NCI-H1694 treated with DMSO at 0.1 percent for 48 hours (cell line): ENCODE measurements at regions not wholly inside any gene's neighbourhood (a gene's known extent, or its start where the extent isn't known, plus 50 kb on each side); places are given as distances from the start of the nearest gene placed in this dataset.
A peak's percentile ranks its signal among the peaks of the same experiment; 100 is the strongest.

Source experiments
- DNase-seq: peaks from one replicate; lab custom pipeline; 2025; lab: John Stamatoyannopoulos, UW

DNA sequence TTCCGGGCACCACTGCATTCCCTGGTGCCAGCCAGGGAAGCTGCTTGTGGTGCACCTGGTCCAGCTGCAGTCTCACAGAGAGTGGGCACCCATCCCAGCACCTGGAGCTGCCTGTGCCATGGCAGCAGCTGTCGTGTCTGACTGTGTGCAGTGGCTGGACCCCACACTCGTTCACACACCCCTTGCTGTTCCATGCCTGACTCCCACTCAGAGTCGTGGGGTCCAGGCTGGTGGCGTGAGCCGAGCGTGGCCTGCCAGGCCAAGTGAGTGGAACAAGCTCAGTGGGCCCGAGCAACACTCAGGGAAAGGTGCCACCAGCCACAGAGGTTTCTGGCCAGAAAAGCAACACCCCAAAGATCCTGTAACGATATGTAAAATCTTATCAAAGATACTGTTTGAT, 97.2 kb upstream of the KCNK1 start:
- no peak for DNase-seq

DNA sequence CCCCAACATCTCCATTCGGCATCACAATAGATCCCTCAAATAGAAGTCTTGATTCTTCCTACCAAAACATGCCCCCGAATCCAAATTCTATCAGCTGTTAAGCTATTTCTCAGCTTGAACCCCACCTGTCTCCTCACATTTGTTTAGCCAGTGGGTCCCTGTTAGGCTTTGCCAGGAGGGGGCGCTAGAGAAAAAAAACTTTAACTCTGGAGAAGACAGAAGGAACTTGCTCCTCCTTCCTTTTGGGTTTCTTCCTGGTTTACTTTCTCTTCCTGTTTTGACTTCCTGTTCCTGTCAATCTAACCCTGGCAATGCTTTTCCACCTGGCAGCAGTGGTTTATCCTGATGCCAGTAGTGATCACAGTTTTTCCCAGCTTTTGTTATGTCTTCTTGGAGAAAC, 95.6 kb upstream of the KCNK1 start:
- peak; percentile 22 for DNase-seq

DNA sequence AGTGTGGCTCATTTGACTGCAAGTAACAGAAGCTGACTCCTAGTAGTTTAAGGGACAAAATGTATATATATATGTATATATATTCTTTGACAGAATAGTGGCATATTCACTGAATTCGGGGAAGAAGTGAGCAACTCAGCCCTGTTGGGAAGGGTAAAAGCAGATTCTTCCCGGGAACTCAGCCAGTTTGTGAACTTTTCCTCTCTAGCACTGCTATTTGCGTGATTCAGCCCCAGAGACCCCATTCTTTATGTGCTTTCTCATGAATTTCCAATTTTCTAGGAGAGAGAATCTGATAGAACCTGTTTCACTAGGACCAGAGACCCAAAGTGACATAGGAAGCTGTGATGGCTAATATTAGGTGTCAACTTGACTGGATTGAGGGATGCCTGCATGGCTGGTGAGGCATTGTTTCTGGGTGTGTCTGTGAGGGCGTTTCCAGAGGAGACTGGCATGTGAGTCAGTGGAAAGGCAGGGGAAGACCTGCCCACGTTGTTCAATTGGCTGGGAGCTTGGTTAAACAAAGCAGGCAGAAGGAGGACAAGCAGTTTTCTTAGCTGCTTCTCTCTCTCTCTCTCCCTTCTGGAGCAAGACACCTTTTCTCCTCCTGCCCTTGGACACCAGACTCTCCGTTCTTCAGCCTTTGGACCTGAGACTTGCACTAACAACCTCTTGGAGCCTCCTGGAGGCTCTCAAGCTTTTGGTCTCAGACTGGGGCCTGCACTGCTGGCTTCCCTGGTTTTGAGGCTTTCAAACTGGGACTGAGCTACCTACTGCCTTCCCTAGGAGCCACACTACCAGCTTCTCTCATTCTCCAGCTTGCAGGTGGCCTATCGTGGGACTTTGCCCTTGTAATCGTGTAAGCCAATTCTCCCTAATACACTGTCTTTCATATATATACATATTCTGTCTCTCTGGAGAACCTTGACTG, 93.4 kb upstream of the KCNK1 start:
- no peak for DNase-seq

DNA sequence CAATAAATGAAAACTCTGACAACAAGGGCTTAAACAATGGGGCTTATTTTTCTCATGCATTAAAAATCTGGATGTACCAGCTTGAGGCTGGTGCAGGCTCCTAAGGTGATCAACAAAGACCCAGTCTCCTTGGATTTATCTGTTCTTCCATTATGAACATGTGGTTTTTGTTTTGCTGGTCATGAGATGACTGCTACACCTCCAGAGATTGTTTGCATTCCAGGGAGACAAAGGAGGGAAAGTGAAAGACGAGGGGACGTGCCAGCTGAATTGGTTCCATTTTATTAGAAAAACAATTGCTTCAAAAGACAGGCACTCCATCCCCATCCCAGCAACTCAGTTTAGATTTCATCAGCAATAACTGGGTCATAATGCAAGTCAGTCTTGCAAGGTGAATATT, 90.9 kb upstream of the KCNK1 start:
- no peak for DNase-seq

DNA sequence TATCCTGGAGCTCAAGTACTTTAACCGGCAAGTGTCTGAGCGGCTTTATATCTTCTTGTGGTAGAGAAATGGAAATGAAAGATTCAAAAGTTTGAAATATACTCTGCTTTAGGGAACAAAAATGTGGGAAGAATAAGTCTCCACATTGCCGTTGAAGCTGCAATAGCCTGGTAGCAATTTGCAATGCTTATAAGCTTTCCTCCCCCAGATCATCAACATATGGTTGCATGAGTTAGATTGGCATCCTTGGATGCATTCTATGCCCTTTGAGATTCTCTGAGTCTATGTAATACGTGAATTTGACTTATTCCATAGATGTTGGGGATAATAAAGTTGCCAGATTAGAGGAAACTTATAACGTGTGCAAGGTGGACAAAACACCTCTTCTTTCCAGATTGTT, 86.1 kb upstream of the KCNK1 start:
- no peak for DNase-seq

DNA sequence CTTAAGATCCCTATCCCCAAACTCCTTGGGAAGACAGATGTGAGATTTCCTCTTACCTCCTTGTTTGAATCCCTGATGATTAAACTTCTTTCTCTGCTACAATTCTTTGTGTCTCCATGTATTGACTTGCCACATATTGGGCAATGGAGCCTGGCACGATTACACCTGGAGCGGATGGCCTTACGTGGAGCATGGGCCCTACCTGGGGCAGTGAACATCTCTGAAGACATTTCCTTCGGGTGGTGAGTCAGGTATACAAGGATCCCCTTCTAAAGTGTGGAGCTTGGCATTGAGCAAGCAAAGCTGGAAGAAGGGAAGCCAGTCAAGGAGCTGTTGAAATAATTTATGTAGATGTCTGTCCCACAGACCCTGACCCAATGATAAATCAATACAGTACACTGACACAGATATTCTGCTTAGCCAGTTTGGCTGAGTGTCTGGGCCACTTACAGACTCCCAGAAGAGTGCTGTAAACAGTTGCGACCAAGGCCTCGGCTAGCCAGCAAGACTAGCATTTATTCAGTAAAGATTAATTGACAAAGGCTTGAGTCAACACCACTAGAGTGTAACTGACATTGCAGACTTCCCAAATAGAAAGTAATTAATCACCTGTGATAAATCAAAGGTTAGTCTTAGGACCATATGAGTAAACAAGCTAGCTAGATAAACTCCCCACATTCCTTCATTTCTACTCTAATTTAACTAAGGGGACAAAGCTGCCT, 83.1 kb upstream of the KCNK1 start:
- no peak for DNase-seq

DNA sequence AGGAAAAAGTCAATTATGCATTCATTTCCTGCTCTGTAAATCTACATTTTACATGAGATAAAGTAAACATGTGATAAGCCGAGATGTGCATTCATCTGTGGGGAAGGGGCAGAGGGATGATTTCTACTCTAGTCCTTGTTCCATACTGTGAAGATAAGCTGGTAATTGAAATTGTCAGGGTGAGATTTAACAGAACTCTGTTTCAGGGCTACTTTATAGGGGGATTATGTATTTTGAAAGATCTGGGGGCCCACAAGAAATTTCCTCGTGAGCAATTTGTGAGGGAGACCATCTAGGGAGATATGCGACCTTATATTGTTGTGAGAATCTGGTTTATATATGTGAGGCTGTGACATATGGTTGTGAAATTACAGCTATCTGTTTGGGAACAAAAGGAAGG, 73.1 kb upstream of the KCNK1 start:
- DNase-seq = no peak

DNA sequence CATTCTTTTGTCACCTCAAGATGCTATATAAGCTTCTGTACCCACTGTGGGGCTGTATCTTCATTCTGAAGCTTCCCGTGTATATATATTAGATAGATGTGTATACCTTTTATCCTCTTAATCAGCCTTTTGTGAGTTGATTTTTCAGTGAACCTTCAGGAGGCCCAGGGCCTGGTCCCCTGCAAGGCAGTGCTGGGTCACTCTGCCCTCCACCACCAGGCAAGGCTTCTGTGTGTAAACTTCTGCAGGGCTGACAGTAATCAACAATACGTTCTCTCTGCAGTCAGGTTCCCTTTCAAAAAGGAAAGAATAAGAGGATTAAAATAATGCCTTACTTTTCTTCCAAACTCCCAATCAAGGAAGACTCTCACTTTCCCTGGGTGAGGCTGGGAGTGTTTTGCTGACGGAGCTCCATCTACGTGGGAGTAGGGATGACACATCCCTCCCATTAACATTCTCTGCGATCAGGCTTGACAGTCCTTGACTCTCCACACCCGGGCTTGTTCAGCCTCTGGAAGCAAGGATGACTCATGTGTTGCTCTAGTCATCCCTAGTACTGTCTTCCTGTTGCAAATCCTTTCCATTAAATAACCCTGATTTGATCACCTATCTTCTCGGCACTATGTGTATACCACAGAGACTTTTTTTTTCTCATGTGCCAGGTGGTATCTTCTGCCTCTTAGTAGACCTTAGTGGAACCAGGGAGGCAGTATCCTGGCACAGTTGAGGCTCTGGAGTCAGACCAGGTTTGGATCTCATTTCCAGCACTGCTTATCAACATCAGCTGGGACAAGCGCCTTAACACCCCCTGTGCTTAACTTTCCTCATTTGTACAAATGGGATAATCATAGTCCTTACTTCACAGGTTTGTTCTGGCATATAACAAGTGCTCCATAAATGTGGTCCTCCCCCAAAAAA, 70.3 kb upstream of the KCNK1 start:
- DNase-seq = no peak

DNA sequence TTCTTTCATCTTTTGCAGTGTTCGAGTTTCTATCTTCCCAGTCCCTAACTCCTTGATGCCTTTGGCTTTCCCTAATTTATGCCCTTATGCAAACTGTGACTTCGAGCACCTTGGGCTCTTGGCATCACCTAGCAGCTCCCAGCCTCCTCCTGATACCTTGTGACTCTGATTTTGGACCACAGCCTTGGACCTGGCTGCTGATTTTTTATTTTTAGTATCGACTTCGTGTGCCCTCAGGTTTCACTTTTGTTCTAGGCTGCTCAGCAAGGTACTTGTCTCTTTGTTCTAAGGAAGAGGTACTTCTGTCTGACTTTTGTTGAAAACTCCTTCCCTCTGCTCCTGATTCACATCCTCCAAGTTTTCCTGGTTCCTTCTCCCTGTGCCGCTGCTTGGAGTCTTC, 69.6 kb upstream of the KCNK1 start:
- no peak for DNase-seq

DNA sequence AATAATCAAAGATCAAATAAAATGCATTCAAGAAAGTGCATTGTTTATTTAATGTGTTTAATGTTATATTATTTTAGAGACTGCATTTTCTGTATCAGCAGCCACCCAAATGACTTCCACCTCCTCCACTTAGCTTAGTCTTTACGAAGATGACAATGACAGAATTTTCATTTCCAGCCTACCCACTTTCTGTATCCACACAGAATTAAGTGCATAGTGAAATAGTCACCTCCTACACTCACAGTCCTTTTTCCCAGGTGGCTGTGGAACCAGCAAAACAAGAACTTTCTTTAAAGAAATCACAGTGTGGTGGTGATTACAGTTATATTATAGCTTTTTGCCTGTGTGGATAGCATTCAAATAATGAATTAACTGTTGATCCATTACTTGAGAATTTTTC, 66.2 kb upstream of the KCNK1 start:
- DNase-seq = no peak

DNA sequence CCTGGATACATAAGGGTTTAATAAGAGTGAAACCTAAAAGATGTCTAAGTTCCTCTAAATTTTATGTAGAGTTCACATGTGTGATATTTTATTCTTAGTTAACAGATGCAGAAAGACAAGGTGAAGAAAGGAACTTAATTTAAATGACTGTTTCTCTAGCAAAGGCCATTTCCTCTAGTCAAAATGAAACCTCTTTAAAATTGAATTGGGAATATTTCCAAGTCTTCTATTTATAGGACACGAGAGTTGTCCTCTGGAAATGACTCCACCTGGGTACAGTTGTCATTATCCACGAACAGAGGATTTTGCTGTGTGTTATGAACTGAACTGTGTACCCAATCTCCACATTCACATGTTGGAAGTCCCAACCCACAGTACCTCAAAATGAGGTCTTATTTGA, 64.5 kb upstream of the KCNK1 start:
- DNase-seq = no peak

DNA sequence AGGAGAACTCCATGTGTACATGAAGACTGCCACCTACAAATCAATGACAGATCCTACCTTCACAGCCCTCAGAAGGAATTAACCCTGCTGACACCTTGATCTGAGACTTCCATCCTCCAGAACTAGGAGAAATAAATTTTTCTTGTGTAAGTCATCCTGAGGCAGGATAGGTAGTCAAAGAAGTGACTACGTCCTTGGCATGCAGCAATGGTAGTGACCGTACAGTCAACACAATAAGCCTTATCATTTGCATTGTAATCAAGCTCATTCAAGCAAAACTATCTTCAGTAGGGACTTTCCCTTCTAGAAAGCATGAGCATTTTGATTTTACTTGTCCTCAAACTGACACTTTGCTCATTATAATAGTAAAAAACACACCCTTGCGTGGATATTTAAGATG, 64.0 kb upstream of the KCNK1 start:
- no peak for DNase-seq

DNA sequence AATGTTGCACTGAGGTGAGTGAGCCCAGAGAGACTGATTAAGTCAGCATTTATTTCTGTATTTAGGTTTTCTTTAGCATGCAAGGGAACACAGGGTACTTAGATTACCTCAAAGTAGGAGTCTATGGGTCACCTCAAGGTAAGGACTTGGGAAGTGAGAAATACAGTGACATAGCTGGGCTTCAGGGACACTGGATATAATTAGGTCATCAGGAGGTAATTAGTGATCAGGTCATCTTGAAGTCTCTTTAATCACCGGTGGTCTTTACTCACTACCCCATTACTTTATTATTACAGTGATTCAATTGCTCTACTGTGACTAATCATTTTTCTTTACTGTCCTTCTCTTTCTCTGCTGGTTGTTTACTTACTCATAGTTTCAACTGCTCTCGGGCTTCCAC, 59.9 kb upstream of the KCNK1 start:
- no peak for DNase-seq

DNA sequence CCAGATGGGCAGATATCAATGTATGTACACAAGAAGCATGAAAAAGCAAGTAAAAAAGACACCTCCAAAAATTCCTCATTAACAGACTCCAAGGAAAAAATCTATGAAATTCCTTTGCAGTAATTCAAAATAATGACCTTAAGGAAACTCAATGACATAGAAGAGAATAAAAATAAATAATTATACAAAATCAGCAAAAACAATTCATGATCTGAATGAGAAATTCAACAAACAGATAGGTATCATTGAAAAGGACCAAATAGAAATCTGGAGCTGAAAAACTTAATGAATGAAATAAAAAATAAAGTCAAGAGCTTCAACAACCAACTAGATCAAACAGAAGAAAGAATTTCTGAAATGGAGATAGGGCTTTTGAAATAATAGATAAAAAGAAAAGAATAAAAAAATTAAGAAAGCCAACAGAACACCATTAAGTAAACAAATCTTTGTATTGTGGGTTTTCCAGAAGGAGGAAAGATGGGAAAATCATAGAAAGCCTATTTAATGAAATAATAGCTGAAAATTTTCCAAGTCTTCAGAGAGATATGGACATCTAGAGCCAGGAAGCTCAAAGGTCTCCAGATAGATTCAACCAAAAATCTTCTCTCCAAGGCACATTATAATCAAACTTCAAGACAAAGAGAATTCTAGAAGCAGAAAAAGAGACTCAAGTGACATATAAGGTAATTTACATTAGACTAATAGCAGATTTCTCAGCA, 52.0 kb upstream of the KCNK1 start:
- no peak for DNase-seq
